Astrocyte (in vitro differentiated cells and primary cell): ENCODE measurements at regions not wholly inside any gene's neighbourhood (a gene's known extent, or its start where the extent isn't known, plus 50 kb on each side); places are given as distances from the start of the nearest gene placed in this dataset.
"Not testable (repeated sequence)": the region's sequence is repeated elsewhere in the genome, so short reads cannot be mapped to it uniquely, and the experiment has no call there.

ENCODE experiments used
- DNase-seq: peaks from one replicate; pipeline ENCODE4 v3.0.0-alpha.2; 2010; ENCODE audit warnings: low read depth
- FAIRE-seq: peaks from 2 replicates; lab custom pipeline; 2011; peaks lifted over from hg19 to GRCh38; lab: Jason Lieb, UNC
- H2AFZ ChIP-seq: 2 replicates; pipeline ENCODE4 v1.6.0; 2012; ENCODE audit warnings: low read depth, low read length, inconsistent platforms
- H3K27ac ChIP-seq: 2 replicates; pipeline ENCODE4 v1.5.1; 2011; ENCODE audit warnings: low read depth, low read length, inconsistent platforms
- H3K27me3 ChIP-seq: 2 replicates; pipeline ENCODE4 v1.6.0; 2011; ENCODE audit warnings: low read length, inconsistent platforms; ENCODE audit not compliant: insufficient read depth
- H3K36me3 ChIP-seq: 2 replicates; pipeline ENCODE4 v1.5.1; 2011; ENCODE audit warnings: low read length, inconsistent platforms; ENCODE audit not compliant: insufficient read depth
- H3K4me1 ChIP-seq: 2 replicates; pipeline ENCODE4 v1.5.1; 2011; ENCODE audit warnings: low read length, inconsistent platforms; ENCODE audit not compliant: insufficient read depth
- H3K4me2 ChIP-seq: 2 replicates; pipeline ENCODE4 v1.6.0; 2012; ENCODE audit warnings: low read length, inconsistent platforms
- H3K4me3 ChIP-seq: 2 replicates; pipeline ENCODE4 v1.5.1; 2011; ENCODE audit warnings: low read depth, mild to moderate bottlenecking, low read length, inconsistent platforms; ENCODE audit not compliant: insufficient read depth
- H3K79me2 ChIP-seq: 2 replicates; pipeline ENCODE4 v1.6.0; 2012; ENCODE audit warnings: mild to moderate bottlenecking, low read length, inconsistent platforms; ENCODE audit not compliant: insufficient read depth
- H3K9ac ChIP-seq: 2 replicates; pipeline ENCODE4 v1.6.0; 2012; ENCODE audit warnings: mild to moderate bottlenecking, low read length, inconsistent platforms
- H3K9me3 ChIP-seq: 2 replicates; pipeline ENCODE4 v1.5.1; 2012; ENCODE audit warnings: low read depth, mild to moderate bottlenecking, low read length, inconsistent platforms; ENCODE audit not compliant: insufficient read depth
- H4K20me1 ChIP-seq: 2 replicates; pipeline ENCODE4 v1.6.0; 2012; ENCODE audit warnings: low read length, inconsistent platforms; ENCODE audit not compliant: insufficient read depth
- H3K27ac Mint-ChIP-seq: one replicate; pipeline ENCODE4 v1.8.0; 2021; ENCODE audit warnings: mild to moderate bottlenecking, mixed read lengths; ENCODE audit not compliant: unreplicated experiment
- H3K27me3 Mint-ChIP-seq: one replicate; pipeline ENCODE4 v1.8.0; 2021; ENCODE audit warnings: low read depth, mixed read lengths; ENCODE audit not compliant: unreplicated experiment
- H3K36me3 Mint-ChIP-seq: one replicate; pipeline ENCODE4 v1.8.0; 2021; ENCODE audit warnings: low read depth, mixed read lengths; ENCODE audit not compliant: unreplicated experiment
- H3K4me1 Mint-ChIP-seq: one replicate; pipeline ENCODE4 v1.8.0; 2021; ENCODE audit warnings: low read depth, mixed read lengths; ENCODE audit not compliant: unreplicated experiment
- H3K4me3 Mint-ChIP-seq: one replicate; pipeline ENCODE4 v1.8.0; 2021; ENCODE audit warnings: mild to moderate bottlenecking, moderate library complexity, mixed read lengths; ENCODE audit not compliant: unreplicated experiment
- H3K9me3 Mint-ChIP-seq: one replicate; pipeline ENCODE4 v1.8.0; 2021; ENCODE audit warnings: mild to moderate bottlenecking, mixed read lengths; ENCODE audit not compliant: unreplicated experiment
- EZH2 ChIP-seq: IDR thresholded peaks from 2 replicates; pipeline ENCODE4 v1.6.1; 2012; ENCODE audit warnings: mild to moderate bottlenecking, low read length, inconsistent platforms; ENCODE audit not compliant: insufficient read depth
- TF ChIP-seq, protein P1 (sequence below): IDR thresholded peaks from 2 replicates; pipeline ENCODE4 v1.5.1; 2011; ENCODE audit warnings: low read depth, mild to moderate bottlenecking, inconsistent platforms, low read length, moderate library complexity; ENCODE audit not compliant: insufficient read depth

DNA sequence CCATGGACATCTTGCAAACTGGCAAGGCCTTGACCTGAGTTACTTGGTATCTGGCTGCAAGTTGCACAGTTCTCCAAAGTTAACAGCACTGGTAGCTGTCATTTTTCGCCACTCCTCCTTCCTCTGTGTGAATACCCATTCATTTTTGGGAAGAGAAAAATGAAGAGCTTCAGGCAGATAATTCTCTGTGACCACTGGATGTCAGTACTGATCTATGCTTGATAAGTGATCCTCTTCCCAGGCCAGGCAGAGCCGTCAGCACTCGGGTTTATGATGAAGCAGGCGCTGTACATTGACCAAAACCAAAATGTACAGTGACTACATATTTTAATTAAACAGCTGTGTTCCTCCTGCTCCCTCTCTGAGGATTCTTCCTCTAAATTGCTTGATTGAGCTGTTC is 55.9 kb upstream of the PDZD8 start:
- Histone ChIP-seq H3K9ac (no peak overlapping the region), H4K20me1 (no peaks in the 10 kb centered on the region), H3K27ac (no peak overlapping the region), H2AFZ (no peak overlapping the region), H3K4me1 (no peaks in the 10 kb centered on the region), H3K4me3 (no peak overlapping the region), H3K79me2 (no peaks in the 10 kb centered on the region), H3K9me3 (no peaks in the 10 kb centered on the region), H3K27me3 (peaks cover 3% of the 10 kb centered on the region), H3K36me3 (no peaks in the 10 kb centered on the region), H3K4me2 (no peak overlapping the region)
- Mint-ChIP-seq H3K9me3 (no peaks in the 10 kb centered on the region), H3K4me3 (no peak overlapping the region), H3K27me3 (peaks cover 20% of the 10 kb centered on the region), H3K4me1 (peaks cover 3% of the 10 kb centered on the region), H3K36me3 (no peaks in the 10 kb centered on the region), H3K27ac (no peak overlapping the region)
- FAIRE-seq (no peak), DNase-seq (no peak)
- no peak for TF ChIP-seq EZH2
- TF ChIP-seq, protein P1, sequence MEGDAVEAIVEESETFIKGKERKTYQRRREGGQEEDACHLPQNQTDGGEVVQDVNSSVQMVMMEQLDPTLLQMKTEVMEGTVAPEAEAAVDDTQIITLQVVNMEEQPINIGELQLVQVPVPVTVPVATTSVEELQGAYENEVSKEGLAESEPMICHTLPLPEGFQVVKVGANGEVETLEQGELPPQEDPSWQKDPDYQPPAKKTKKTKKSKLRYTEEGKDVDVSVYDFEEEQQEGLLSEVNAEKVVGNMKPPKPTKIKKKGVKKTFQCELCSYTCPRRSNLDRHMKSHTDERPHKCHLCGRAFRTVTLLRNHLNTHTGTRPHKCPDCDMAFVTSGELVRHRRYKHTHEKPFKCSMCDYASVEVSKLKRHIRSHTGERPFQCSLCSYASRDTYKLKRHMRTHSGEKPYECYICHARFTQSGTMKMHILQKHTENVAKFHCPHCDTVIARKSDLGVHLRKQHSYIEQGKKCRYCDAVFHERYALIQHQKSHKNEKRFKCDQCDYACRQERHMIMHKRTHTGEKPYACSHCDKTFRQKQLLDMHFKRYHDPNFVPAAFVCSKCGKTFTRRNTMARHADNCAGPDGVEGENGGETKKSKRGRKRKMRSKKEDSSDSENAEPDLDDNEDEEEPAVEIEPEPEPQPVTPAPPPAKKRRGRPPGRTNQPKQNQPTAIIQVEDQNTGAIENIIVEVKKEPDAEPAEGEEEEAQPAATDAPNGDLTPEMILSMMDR, result no peak

DNA sequence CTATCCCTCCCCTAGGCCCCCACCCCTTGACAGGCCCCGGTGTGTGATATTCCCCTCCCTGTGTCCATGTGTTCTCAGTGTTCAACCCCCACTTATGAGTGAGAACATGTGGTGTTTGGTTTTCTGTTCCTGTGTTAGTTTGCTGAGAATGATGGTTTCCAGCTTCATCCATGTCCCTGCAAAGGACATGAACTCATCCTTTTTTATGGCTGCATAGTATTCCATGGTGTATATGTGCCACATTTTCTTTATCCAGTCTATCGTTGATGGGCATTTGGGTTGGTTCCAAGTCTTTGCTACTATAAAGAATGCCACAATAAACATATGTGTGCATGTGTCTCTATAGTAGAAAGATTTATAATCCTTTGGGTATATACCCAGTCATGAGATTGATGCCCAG is 55.3 kb upstream of the PDZD8 start:
- not testable (repeated sequence) for DNase-seq, H3K9ac ChIP-seq, H3K27ac Mint-ChIP-seq, H3K27ac ChIP-seq, H3K4me3 Mint-ChIP-seq, H3K79me2 ChIP-seq, H4K20me1 ChIP-seq, FAIRE-seq, H3K36me3 Mint-ChIP-seq, H3K4me1 ChIP-seq, H3K9me3 Mint-ChIP-seq, H3K9me3 ChIP-seq, H3K36me3 ChIP-seq, H3K4me2 ChIP-seq, H3K4me3 ChIP-seq, H3K4me1 Mint-ChIP-seq, H2AFZ ChIP-seq, H3K27me3 ChIP-seq
- peaks cover 20% of the 10 kb centered on the region for H3K27me3 Mint-ChIP-seq

DNA sequence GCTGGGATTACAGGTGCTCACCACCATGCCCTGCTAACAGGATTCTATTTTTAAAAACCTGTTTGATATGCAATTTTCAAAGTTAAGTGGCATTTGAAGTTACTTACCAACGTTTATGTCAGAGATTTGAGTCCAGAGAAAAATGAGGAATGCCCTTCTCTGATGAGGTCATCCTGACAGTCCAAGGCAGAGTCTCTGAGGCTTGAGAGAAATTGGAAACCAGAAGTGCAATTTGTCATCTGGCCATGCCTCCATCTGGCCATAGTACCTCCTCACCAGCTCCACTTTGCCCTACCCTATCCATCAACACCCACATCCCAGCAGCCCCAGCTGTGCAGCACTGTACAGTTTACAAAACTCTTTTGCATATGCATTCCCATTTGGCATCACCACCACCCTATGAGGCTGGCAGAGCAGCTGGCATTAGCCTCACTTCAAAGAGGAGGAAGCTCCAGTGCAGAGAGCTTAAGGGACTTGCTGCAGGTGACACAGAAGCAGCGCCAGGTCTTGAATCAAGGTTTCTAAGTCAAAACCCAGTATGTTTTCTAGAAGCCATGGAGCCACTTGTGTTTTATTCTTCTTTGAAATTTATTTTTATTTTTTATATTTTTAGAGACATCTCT is 54.5 kb upstream of the PDZD8 start:
- Mint-ChIP-seq H3K9me3 (no peaks in the 10 kb centered on the region), H3K4me3 (no peak overlapping the region), H3K27me3 (peaks cover 20% of the 10 kb centered on the region), H3K27ac (no peak overlapping the region), H3K36me3 (no peaks in the 10 kb centered on the region), H3K4me1 (peaks cover 3% of the 10 kb centered on the region)
- H3K4me2 ChIP-seq, result no peak overlapping the region
- no peak for FAIRE-seq
- H4K20me1 ChIP-seq, result no peaks in the 10 kb centered on the region
- H3K9ac ChIP-seq, result no peak overlapping the region
- no peaks in the 10 kb centered on the region for H3K36me3 ChIP-seq
- H3K27ac ChIP-seq, result no peak overlapping the region
- H3K79me2 ChIP-seq, result no peaks in the 10 kb centered on the region
- no peak for DNase-seq
- H3K4me1 ChIP-seq, result no peaks in the 10 kb centered on the region
- no peaks in the 10 kb centered on the region for H3K9me3 ChIP-seq
- H3K27me3 ChIP-seq, result peaks cover 3% of the 10 kb centered on the region
- H3K4me3 ChIP-seq, result no peak overlapping the region
- TF ChIP-seq, protein P1, result no peak
- TF ChIP-seq EZH2, result no peak
- no peak overlapping the region for H2AFZ ChIP-seq
